ENCODE measurements at regions not wholly inside any gene's neighbourhood (a gene's known extent, or its start where the extent isn't known, plus 50 kb on each side); places are given as distances from the start of the nearest gene placed in this dataset.
A peak's percentile ranks its signal among the peaks of the same experiment; 100 is the strongest.

GRCh38 chr16:6837722-6838121 lies 494.9 kb upstream of the RBFOX1 start:
- CTCF ChIA-PET (ENCODE audit: low intra/inter-chr PET ratio, low total read pairs) = no interaction called here
- TF ChIP-seq RFX1 (IDR thresholded peaks at IDR 0.05) (peak; percentile 32; the same call in 1 of the 2 replicates), MIER3 (CRISPR knock-in tag; IDR thresholded peaks at IDR 0.05; ENCODE audit: borderline replicate concordance) (no peak)
- intact Hi-C loops (cut with micrococcal nuclease; ENCODE audit: unreplicated experiment) = no loop called here

DNA sequence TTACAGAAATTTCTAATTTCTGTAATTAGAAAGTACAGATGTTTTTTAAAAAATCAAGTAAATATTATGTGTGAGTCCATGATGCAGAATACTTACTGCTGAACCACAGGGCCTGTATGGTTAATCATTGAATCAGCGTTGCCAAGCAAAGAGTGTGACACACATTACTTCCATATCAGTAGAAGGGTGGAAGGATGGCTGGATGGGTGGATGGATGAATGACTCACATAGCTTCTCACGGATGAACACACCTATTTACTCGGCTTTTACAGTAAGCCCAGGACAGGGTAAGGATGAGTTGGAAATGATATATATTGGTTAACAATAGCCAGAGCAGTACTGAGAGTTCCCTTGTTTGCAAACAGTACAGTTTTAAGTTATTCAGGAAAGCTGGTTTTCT lies 495.9 kb upstream of the RBFOX1 start:
- no TSS peak for BruUV-seq (replicated peaks)
- no peaks in the 10 kb centered on the region for H3K79me2 ChIP-seq (ENCODE audit: insufficient read depth, low read length)
- ATAC-seq = no peak
- no peak for DNase-seq (ENCODE audit: low spot score)
- no peak overlapping the region for H3K9ac ChIP-seq (ENCODE audit: insufficient read depth, low read depth, low read length)
- H3K4me1 ChIP-seq (ENCODE audit: insufficient read depth, low read length) = no peaks in the 10 kb centered on the region
- no peaks in the 10 kb centered on the region; a peak in 1 of 5 replicates for H3K27me3 ChIP-seq (ENCODE audit: control insufficient read depth in 1 of 2, insufficient read depth in 2 of 2, low read length in 2 of 2)
- no peaks in the 10 kb centered on the region for H3K36me3 ChIP-seq (replicated peaks in 1 of 2; ENCODE audit: control insufficient read depth in 1 of 2, insufficient read depth in 2 of 2, low read length in 2 of 2)
- POLR2A ChIA-PET = no interaction called here
- H3K27ac ChIP-seq (ENCODE audit: extremely low read length, insufficient read depth, low read length) = no peak overlapping the region
- no peak for FAIRE-seq
- in situ Hi-C loops (cut with HindIII; ENCODE audit: extremely low pct_ligation_motif_present, low pct_unique_long_range_greater_than_20kb) (no loop called here), intact Hi-C loops (cut with micrococcal nuclease; ENCODE audit: unreplicated experiment) (no loop called here)
- 0% methylated on average over 3 of the region's 3 CpGs for WGBS (ENCODE audit: low lambda C conversion rate)
- no peak overlapping the region for H3K4me3 ChIP-seq (replicated peaks in 1 of 3; ENCODE audit: insufficient read depth in 1 of 3, low read depth in 2 of 3, low read length in 3 of 3)
- CTCF ChIA-PET (ENCODE audit: low intra/inter-chr PET ratio, low total read pairs) = no interaction called here
- H2AFZ ChIP-seq (ENCODE audit: low read length) = no peak overlapping the region
- no peaks in the 10 kb centered on the region for H4K20me1 ChIP-seq (ENCODE audit: insufficient read depth, low read length)
- H3K9me3 ChIP-seq (ENCODE audit: low read length) = no peaks in the 10 kb centered on the region
- no peak overlapping the region for H3K4me2 ChIP-seq (ENCODE audit: low read depth, low read length)
- TF ChIP-seq KDM4B (CRISPR knock-in tag; IDR thresholded peaks at IDR 0.05) (no peak), SOX6 (IDR thresholded peaks at IDR 0.05) (no peak), SOX6 (CRISPR knock-in tag; IDR thresholded peaks at IDR 0.05) (no peak), MTERF4 (CRISPR knock-in tag; IDR thresholded peaks at IDR 0.05) (no peak), ZNF460 (CRISPR knock-in tag; IDR thresholded peaks at IDR 0.05; ENCODE audit: borderline replicate concordance) (no peak), ZNF878 (CRISPR knock-in tag; IDR thresholded peaks at IDR 0.05) (no peak), ZNF205 (CRISPR knock-in tag; IDR thresholded peaks at IDR 0.05) (no peak), NFKBIZ (CRISPR knock-in tag; IDR thresholded peaks at IDR 0.05) (no peak)
- TF ChIP-seq, protein P1, sequence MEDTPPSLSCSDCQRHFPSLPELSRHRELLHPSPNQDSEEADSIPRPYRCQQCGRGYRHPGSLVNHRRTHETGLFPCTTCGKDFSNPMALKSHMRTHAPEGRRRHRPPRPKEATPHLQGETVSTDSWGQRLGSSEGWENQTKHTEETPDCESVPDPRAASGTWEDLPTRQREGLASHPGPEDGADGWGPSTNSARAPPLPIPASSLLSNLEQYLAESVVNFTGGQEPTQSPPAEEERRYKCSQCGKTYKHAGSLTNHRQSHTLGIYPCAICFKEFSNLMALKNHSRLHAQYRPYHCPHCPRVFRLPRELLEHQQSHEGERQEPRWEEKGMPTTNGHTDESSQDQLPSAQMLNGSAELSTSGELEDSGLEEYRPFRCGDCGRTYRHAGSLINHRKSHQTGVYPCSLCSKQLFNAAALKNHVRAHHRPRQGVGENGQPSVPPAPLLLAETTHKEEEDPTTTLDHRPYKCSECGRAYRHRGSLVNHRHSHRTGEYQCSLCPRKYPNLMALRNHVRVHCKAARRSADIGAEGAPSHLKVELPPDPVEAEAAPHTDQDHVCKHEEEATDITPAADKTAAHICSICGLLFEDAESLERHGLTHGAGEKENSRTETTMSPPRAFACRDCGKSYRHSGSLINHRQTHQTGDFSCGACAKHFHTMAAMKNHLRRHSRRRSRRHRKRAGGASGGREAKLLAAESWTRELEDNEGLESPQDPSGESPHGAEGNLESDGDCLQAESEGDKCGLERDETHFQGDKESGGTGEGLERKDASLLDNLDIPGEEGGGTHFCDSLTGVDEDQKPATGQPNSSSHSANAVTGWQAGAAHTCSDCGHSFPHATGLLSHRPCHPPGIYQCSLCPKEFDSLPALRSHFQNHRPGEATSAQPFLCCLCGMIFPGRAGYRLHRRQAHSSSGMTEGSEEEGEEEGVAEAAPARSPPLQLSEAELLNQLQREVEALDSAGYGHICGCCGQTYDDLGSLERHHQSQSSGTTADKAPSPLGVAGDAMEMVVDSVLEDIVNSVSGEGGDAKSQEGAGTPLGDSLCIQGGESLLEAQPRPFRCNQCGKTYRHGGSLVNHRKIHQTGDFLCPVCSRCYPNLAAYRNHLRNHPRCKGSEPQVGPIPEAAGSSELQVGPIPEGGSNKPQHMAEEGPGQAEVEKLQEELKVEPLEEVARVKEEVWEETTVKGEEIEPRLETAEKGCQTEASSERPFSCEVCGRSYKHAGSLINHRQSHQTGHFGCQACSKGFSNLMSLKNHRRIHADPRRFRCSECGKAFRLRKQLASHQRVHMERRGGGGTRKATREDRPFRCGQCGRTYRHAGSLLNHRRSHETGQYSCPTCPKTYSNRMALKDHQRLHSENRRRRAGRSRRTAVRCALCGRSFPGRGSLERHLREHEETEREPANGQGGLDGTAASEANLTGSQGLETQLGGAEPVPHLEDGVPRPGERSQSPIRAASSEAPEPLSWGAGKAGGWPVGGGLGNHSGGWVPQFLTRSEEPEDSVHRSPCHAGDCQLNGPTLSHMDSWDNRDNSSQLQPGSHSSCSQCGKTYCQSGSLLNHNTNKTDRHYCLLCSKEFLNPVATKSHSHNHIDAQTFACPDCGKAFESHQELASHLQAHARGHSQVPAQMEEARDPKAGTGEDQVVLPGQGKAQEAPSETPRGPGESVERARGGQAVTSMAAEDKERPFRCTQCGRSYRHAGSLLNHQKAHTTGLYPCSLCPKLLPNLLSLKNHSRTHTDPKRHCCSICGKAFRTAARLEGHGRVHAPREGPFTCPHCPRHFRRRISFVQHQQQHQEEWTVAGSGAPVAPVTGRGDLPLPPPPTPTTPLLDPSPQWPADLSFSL (CRISPR knock-in tag; IDR thresholded peaks at IDR 0.05) = no peak
- TF ChIP-seq, protein P2, sequence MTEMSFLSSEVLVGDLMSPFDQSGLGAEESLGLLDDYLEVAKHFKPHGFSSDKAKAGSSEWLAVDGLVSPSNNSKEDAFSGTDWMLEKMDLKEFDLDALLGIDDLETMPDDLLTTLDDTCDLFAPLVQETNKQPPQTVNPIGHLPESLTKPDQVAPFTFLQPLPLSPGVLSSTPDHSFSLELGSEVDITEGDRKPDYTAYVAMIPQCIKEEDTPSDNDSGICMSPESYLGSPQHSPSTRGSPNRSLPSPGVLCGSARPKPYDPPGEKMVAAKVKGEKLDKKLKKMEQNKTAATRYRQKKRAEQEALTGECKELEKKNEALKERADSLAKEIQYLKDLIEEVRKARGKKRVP (CRISPR knock-in tag; IDR thresholded peaks at IDR 0.05) = no peak

More at GRCh38 chr16:6837722-6838121, 494.9 kb upstream of the RBFOX1 start:
- H3K9me3 ChIP-seq (ENCODE audit: low read length) = no peaks in the 10 kb centered on the region
- POLR2A ChIA-PET = no interaction called here
- no peak overlapping the region for H3K4me3 ChIP-seq (replicated peaks in 1 of 3; ENCODE audit: insufficient read depth in 1 of 3, low read depth in 2 of 3, low read length in 3 of 3)
- H2AFZ ChIP-seq (ENCODE audit: low read length) = no peak overlapping the region
- DNase-seq (ENCODE audit: low spot score) (no peak), FAIRE-seq (no peak), ATAC-seq (no peak)
- no peaks in the 10 kb centered on the region for H3K4me1 ChIP-seq (ENCODE audit: insufficient read depth, low read length)
- 93% methylated on average over 2 of the region's 2 CpGs for WGBS (ENCODE audit: low lambda C conversion rate)
- BruUV-seq (replicated peaks) = no TSS peak
- H3K27ac ChIP-seq (ENCODE audit: extremely low read length, insufficient read depth, low read length) = no peak overlapping the region
- no peak overlapping the region for H3K4me2 ChIP-seq (ENCODE audit: low read depth, low read length)
- H3K36me3 ChIP-seq (replicated peaks in 1 of 2; ENCODE audit: control insufficient read depth in 1 of 2, insufficient read depth in 2 of 2, low read length in 2 of 2) = no peaks in the 10 kb centered on the region
- in situ Hi-C loops (cut with HindIII; ENCODE audit: extremely low pct_ligation_motif_present, low pct_unique_long_range_greater_than_20kb) = no loop called here
- H3K79me2 ChIP-seq (ENCODE audit: insufficient read depth, low read length) = no peaks in the 10 kb centered on the region
- no peaks in the 10 kb centered on the region; a peak in 1 of 5 replicates for H3K27me3 ChIP-seq (ENCODE audit: control insufficient read depth in 1 of 2, insufficient read depth in 2 of 2, low read length in 2 of 2)
- no peak overlapping the region for H3K9ac ChIP-seq (ENCODE audit: insufficient read depth, low read depth, low read length)
- H4K20me1 ChIP-seq (ENCODE audit: insufficient read depth, low read length) = no peaks in the 10 kb centered on the region

All from HepG2 (cell line).